ENCODE measurements at regions not wholly inside any gene's neighbourhood (a gene's known extent, or its start where the extent isn't known, plus 50 kb on each side); places are given as distances from the start of the nearest gene placed in this dataset.
A peak's percentile ranks its signal among the peaks of the same experiment; 100 is the strongest.

- H3K4me2 ChIP-seq (ENCODE audit: insufficient read depth, low read length) = no peak overlapping the region
- no peak overlapping the region for H3K27ac ChIP-seq (ENCODE audit: low read length)
- H3K9ac ChIP-seq (ENCODE audit: low read depth, low read length) = no peak overlapping the region
- H3K36me3 ChIP-seq (ENCODE audit: insufficient read depth, low read length) = no peaks in the 10 kb centered on the region
- no peaks in the 10 kb centered on the region for H3K27me3 ChIP-seq (ENCODE audit: insufficient read depth, low read length, poor library complexity)
- H2AFZ ChIP-seq (ENCODE audit: low read depth, low read length) = no peak overlapping the region
- peak; percentile 74 for ATAC-seq (ENCODE audit: insufficient read depth, low read depth)
- H4K20me1 ChIP-seq (ENCODE audit: insufficient read depth, low read length) = no peaks in the 10 kb centered on the region
- H3K79me2 ChIP-seq (ENCODE audit: insufficient read depth, low read length) = no peaks in the 10 kb centered on the region
- H3K9me3 ChIP-seq (ENCODE audit: insufficient read depth, low read length, severe bottlenecking) = no peaks in the 10 kb centered on the region
- TF ChIP-seq EZH2 (IDR thresholded peaks at IDR 0.05; ENCODE audit: borderline replicate concordance, low read depth, low read length, severe bottlenecking) = no peak
- no peak for TF ChIP-seq CTCF (IDR thresholded peaks at IDR 0.05; ENCODE audit: borderline replicate concordance, extremely low read depth, low read length, poor library complexity, severe bottlenecking)
- H3K4me1 ChIP-seq (ENCODE audit: insufficient read depth, low read length) = peaks cover 3% of the 10 kb centered on the region; the same call in 1 of the 2 replicates
- DNase-seq = peak; percentile 34
- no peak overlapping the region for H3K4me3 ChIP-seq (ENCODE audit: low read depth in 1 of 2, low read length in 2 of 2)
Observed at GRCh38 chr9:16143947-16144890, 591.4 kb downstream of the CCDC171 start.

- Histone ChIP-seq H3K4me2 (ENCODE audit: insufficient read depth, low read length) (no peak overlapping the region), H3K27ac (ENCODE audit: low read length) (no peak overlapping the region), H3K27me3 (ENCODE audit: insufficient read depth, low read length, poor library complexity) (no peaks in the 10 kb centered on the region), H3K4me1 (ENCODE audit: insufficient read depth, low read length) (peaks cover 3% of the 10 kb centered on the region; the same call in 1 of the 2 replicates), H3K9ac (ENCODE audit: low read depth, low read length) (no peak overlapping the region), H3K4me3 (ENCODE audit: low read depth in 1 of 2, low read length in 2 of 2) (no peak overlapping the region), H2AFZ (ENCODE audit: low read depth, low read length) (no peak overlapping the region), H4K20me1 (ENCODE audit: insufficient read depth, low read length) (no peaks in the 10 kb centered on the region), H3K79me2 (ENCODE audit: insufficient read depth, low read length) (no peaks in the 10 kb centered on the region), H3K9me3 (ENCODE audit: insufficient read depth, low read length, severe bottlenecking) (no peaks in the 10 kb centered on the region), H3K36me3 (ENCODE audit: insufficient read depth, low read length) (no peaks in the 10 kb centered on the region)
- DNase-seq (no peak), ATAC-seq (ENCODE audit: insufficient read depth, low read depth) (no peak)
- TF ChIP-seq EZH2 (IDR thresholded peaks at IDR 0.05; ENCODE audit: borderline replicate concordance, low read depth, low read length, severe bottlenecking) = no peak
- TF ChIP-seq CTCF (IDR thresholded peaks at IDR 0.05; ENCODE audit: borderline replicate concordance, extremely low read depth, low read length, poor library complexity, severe bottlenecking) = no peak
Observed at GRCh38 chr9:16145196-16145950, 592.5 kb downstream of the CCDC171 start.

- H3K4me1 ChIP-seq (ENCODE audit: insufficient read depth, low read length) = peaks cover 9% of the 10 kb centered on the region
- no peak overlapping the region for H3K4me2 ChIP-seq (ENCODE audit: insufficient read depth, low read length)
- H3K27me3 ChIP-seq (ENCODE audit: insufficient read depth, low read length, poor library complexity) = no peaks in the 10 kb centered on the region
- ATAC-seq (ENCODE audit: insufficient read depth, low read depth) (no peak), DNase-seq (peak; percentile 6)
- H3K36me3 ChIP-seq (ENCODE audit: insufficient read depth, low read length) = no peaks in the 10 kb centered on the region
- H3K79me2 ChIP-seq (ENCODE audit: insufficient read depth, low read length) = no peaks in the 10 kb centered on the region
- H3K9me3 ChIP-seq (ENCODE audit: insufficient read depth, low read length, severe bottlenecking) = no peaks in the 10 kb centered on the region
- no peak overlapping the region for H3K27ac ChIP-seq (ENCODE audit: low read length)
- no peak overlapping the region for H3K9ac ChIP-seq (ENCODE audit: low read depth, low read length)
- no peak overlapping the region for H2AFZ ChIP-seq (ENCODE audit: low read depth, low read length)
- TF ChIP-seq CTCF (IDR thresholded peaks at IDR 0.05; ENCODE audit: borderline replicate concordance, extremely low read depth, low read length, poor library complexity, severe bottlenecking) (no peak), EZH2 (IDR thresholded peaks at IDR 0.05; ENCODE audit: borderline replicate concordance, low read depth, low read length, severe bottlenecking) (no peak)
- no peak overlapping the region for H3K4me3 ChIP-seq (ENCODE audit: low read depth in 1 of 2, low read length in 2 of 2)
- H4K20me1 ChIP-seq (ENCODE audit: insufficient read depth, low read length) = no peaks in the 10 kb centered on the region
Observed at GRCh38 chr9:16147726-16148125, 594.9 kb downstream of the CCDC171 start.

All from DND-41 (cell line).